Sigmoid colon (tissue), 6 donors: ENCODE measurements at regions not wholly inside any gene's neighbourhood (a gene's known extent, or its start where the extent isn't known, plus 50 kb on each side); places are given as distances from the start of the nearest gene placed in this dataset.

ENCODE experiments used
- DNase-seq: peaks from one replicate; pipeline ENCODE4 v3.0.0-alpha.2; 2019
- H3K27ac ChIP-seq, 4 donors: fragments of 200-600 bp; sonication (generic); one replicate each; pipeline ENCODE4 v1.5.1; 2016 to 2019; ENCODE audit warnings: mild to moderate bottlenecking in 1 of 4
- H3K27me3 ChIP-seq, 3 donors: fragments of 200-600 bp; sonication (generic); one replicate each; pipeline ENCODE4 v1.5.1; 2019; ENCODE audit warnings: mild to moderate bottlenecking in 1 of 3
- H3K36me3 ChIP-seq, 4 donors: fragments of 200-600 bp; sonication (generic); one replicate each; pipeline ENCODE4 v1.5.1; 2016 to 2019
- H3K4me1 ChIP-seq, 4 donors: fragments of 200-600 bp; sonication (generic); one replicate each; pipeline ENCODE4 v1.5.1; 2017 to 2019
- H3K4me3 ChIP-seq, 4 donors: fragments of 200-600 bp; sonication (generic); one replicate each; pipeline ENCODE4 v1.5.1; 2017 to 2019; ENCODE audit warnings: mild to moderate bottlenecking in 2 of 4, moderate library complexity in 1 of 4
- H3K9me3 ChIP-seq, 4 donors: fragments of 200-600 bp in 3 of 4; sonication (generic) in 3 of 4; one replicate each; pipeline versions ENCODE4 v1.5.1 to v1.6.1; 2013 to 2019
- EP300 ChIP-seq, 4 donors: sonication (generic); formaldehyde crosslinking; IDR thresholded peaks; one replicate each; pipeline ENCODE4 v1.6.1; 2017; ENCODE audit warnings: antibody characterized with exemption in 4 of 4
- POLR2A ChIP-seq, 2 donors: fragments of 450-650 bp; IDR thresholded peaks; one replicate each; pipeline ENCODE4 v1.6.1; 2016; ENCODE audit warnings: antibody characterized with exemption in 2 of 2, mild to moderate bottlenecking in 2 of 2, moderate library complexity in 2 of 2
- POLR2AphosphoS5 ChIP-seq, 4 donors: sonication (generic); formaldehyde crosslinking; IDR thresholded peaks; one replicate each; pipeline ENCODE4 v1.6.1; 2017; ENCODE audit warnings: antibody characterized with exemption in 4 of 4
- WGBS, 2 donors: extraction: QIAGEN DNeasy Blood & Tissue Kit; methylation state at CpG; one replicate each; pipeline ENCODE4 v1.1.7; 2013; 5-methylcytosine and 5-hydroxymethylcytosine counted together
- intact Hi-C: fragments of 100-400 bp; cut with DNase I; formaldehyde crosslinking; loops from one replicate; pipeline ENCODE4 v1.15.1; 2023
- TF ChIP-seq, protein P1 (sequence below), 4 experiments: fragments of 450-650 bp in 3 of 4; fragments of 200-600 bp in 1 of 4; IDR thresholded peaks; one replicate each; pipeline ENCODE4 v1.5.1; 2016 to 2019; ENCODE audit warnings: antibody characterized with exemption in 4 of 4, mild to moderate bottlenecking in 3 of 4, moderate library complexity in 2 of 4
- donor health status: healthy with polysubstance abuse.
- donor health status: healthy.

DNA sequence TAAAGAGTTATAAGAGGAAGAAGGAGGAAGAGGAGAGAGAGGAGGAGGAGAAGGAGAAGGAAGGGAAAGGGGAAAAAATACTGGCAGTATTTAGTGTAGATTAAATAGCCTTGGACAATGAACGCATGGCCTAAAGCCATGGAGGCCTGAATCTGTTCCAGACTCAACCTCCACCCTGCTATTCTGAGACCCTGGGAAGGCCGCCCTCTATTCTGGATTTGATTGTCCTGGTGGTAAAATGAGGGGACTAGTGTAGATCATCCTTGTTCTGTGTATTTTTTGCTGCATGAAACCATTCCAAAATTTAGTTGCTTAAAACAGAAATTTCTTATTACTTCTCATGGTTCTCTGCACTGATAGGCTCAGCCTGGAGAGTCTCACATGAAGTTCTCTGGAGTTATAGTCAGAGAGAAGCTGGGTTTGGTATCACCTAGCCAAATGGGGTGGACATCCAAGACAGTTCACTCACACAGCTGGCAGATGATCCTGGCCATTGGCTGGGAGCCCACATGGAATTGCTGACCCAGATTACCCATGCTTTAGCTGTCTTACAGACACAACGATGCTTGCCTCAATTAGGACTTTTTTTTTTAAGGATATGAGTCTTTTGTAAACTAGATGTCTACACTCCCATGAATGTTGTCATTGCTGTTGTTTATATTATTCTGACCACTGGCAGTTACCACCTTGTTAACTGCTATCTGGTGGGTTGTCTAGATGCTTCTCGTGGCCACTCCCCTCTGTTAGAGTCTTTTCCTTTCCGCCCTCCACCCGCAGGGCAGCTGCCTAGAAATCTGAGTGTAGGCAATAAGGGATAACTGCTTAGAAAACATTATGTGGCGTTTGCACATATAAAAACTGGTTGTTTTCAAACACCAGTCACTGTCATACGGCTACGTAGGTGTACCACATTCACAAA lies 149.9 kb downstream of the SST start:
- 77 to 88% methylated on average over 9 of the region's 9 CpGs for WGBS, 2 donors
- Histone ChIP-seq H3K4me1 (no peaks in the 10 kb centered on the region), H3K27ac (no peak overlapping the region), H3K36me3 (no peaks in the 10 kb centered on the region), H3K9me3 (no peaks in the 10 kb centered on the region), H3K27me3 (no peaks in the 10 kb centered on the region), H3K4me3 (no peak overlapping the region)
- intact Hi-C loops = no loop called here
- no peak for DNase-seq
- TF ChIP-seq EP300 (IDR thresholded peaks at IDR 0.05) (no peak), POLR2AphosphoS5 (IDR thresholded peaks at IDR 0.05) (no peak), POLR2A (IDR thresholded peaks at IDR 0.05) (no peak)
- TF ChIP-seq, protein P1, sequence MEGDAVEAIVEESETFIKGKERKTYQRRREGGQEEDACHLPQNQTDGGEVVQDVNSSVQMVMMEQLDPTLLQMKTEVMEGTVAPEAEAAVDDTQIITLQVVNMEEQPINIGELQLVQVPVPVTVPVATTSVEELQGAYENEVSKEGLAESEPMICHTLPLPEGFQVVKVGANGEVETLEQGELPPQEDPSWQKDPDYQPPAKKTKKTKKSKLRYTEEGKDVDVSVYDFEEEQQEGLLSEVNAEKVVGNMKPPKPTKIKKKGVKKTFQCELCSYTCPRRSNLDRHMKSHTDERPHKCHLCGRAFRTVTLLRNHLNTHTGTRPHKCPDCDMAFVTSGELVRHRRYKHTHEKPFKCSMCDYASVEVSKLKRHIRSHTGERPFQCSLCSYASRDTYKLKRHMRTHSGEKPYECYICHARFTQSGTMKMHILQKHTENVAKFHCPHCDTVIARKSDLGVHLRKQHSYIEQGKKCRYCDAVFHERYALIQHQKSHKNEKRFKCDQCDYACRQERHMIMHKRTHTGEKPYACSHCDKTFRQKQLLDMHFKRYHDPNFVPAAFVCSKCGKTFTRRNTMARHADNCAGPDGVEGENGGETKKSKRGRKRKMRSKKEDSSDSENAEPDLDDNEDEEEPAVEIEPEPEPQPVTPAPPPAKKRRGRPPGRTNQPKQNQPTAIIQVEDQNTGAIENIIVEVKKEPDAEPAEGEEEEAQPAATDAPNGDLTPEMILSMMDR (IDR thresholded peaks at IDR 0.05) = no peak

DNA sequence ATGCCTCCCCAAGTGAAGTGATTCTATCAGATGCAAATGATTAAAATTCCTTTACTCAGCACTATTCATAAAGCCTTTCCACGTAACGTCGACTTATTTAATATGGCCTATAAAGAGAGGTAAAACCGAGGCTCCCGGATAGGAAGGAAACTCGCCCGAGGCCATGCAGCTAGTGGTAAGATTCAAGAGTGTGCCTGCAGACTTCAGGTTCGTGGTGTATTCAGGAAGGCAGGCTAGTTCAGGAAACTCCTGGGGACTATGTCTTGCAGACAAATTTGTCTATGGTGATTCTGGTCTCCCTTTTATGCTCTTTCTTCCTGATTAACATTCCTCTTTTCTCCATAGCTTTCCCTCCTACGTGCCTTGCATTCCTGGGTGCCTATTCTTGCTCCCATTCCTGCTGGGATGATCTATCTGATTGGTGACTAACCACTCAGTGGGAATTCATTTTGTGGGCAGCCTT lies 150.7 kb downstream of the SST start:
- TF ChIP-seq, protein P1 (IDR thresholded peaks at IDR 0.05) = no peak
- no peak for TF ChIP-seq POLR2AphosphoS5 (IDR thresholded peaks at IDR 0.05)
- TF ChIP-seq POLR2A (IDR thresholded peaks at IDR 0.05) = no peak
- no peak for TF ChIP-seq EP300 (IDR thresholded peaks at IDR 0.05)
- no peak overlapping the region for H3K4me3 ChIP-seq
- H3K27me3 ChIP-seq = no peaks in the 10 kb centered on the region
- H3K4me1 ChIP-seq = no peaks in the 10 kb centered on the region
- no peak overlapping the region for H3K27ac ChIP-seq
- intact Hi-C loops = no loop called here
- no peak for DNase-seq
- WGBS, 2 donors = 78 to 85% methylated on average over 9 of the region's 9 CpGs
- no peaks in the 10 kb centered on the region for H3K9me3 ChIP-seq
- no peaks in the 10 kb centered on the region for H3K36me3 ChIP-seq

- TF ChIP-seq, protein P1 (IDR thresholded peaks at IDR 0.05) = no peak
- no peak for TF ChIP-seq EP300 (IDR thresholded peaks at IDR 0.05)
- TF ChIP-seq POLR2AphosphoS5 (IDR thresholded peaks at IDR 0.05) = no peak
- no peak for TF ChIP-seq POLR2A (IDR thresholded peaks at IDR 0.05)
- H3K4me1 ChIP-seq = no peaks in the 10 kb centered on the region
- no peaks in the 10 kb centered on the region for H3K36me3 ChIP-seq
- H3K4me3 ChIP-seq = no peak overlapping the region
- no peaks in the 10 kb centered on the region for H3K27me3 ChIP-seq
- DNase-seq = no peak
- no peaks in the 10 kb centered on the region for H3K9me3 ChIP-seq
- WGBS, 2 donors = 72 to 74% methylated on average over 3 of the region's 3 CpGs
- intact Hi-C loops = no loop called here
- no peak overlapping the region for H3K27ac ChIP-seq
Measured at GRCh38 chr3:187518616-187519015, 150.4 kb downstream of the RTP4 start.

DNA sequence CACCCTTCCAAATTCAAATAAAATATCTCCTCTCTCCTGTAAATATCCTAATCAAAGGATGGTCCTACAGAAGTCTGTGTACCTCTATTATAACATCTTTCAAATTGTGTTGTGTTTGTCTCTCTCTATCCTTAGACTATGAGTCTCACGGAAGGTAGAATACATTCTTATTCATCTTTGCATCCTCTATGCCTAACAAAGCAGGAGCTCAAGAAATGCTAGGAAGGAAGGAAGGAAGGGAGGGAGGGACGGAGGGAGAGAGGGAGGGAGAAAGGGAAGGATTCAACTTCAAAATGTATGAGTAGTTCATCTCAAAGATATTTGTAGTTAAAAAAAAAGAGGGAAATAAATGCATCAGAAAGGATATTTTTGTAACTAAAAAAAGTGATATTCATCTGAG lies 150.0 kb downstream of the RTP4 start:
- TF ChIP-seq, protein P1 (IDR thresholded peaks at IDR 0.05) = no peak
- TF ChIP-seq EP300 (IDR thresholded peaks at IDR 0.05) = no peak
- 59 to 72% methylated on average over 2 of the region's 2 CpGs for WGBS, 2 donors
- H3K27ac ChIP-seq = no peak overlapping the region
- H3K4me3 ChIP-seq = no peak overlapping the region
- intact Hi-C loops = no loop called here
- H3K9me3 ChIP-seq = no peaks in the 10 kb centered on the region
- no peak for DNase-seq
- H3K36me3 ChIP-seq = no peaks in the 10 kb centered on the region
- H3K4me1 ChIP-seq = no peaks in the 10 kb centered on the region
- H3K27me3 ChIP-seq = no peaks in the 10 kb centered on the region
